ENCODE measurements at regions not wholly inside any gene's neighbourhood (a gene's known extent, or its start where the extent isn't known, plus 50 kb on each side); places are given as distances from the start of the nearest gene placed in this dataset.

DNA sequence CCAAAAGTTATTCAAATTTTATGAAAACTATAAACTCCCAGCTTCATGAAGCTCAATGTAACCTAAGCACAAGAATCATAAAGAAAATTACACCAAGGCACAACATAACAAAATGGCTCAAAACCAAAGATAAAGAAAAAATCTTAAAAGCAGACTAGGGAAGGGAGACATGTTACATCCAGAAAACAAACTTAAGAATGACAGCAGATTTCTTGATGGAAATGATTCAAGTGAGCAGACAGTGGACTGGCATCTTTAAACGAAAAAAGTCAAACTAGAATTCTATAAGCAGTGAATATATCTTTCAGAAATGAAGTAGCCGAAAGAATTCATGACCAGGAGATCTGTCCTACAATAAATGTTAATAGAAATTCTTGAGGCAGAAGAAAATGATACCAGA is 75.6 kb downstream of the SHANK2 start:
- TF ChIP-seq, protein P1, sequence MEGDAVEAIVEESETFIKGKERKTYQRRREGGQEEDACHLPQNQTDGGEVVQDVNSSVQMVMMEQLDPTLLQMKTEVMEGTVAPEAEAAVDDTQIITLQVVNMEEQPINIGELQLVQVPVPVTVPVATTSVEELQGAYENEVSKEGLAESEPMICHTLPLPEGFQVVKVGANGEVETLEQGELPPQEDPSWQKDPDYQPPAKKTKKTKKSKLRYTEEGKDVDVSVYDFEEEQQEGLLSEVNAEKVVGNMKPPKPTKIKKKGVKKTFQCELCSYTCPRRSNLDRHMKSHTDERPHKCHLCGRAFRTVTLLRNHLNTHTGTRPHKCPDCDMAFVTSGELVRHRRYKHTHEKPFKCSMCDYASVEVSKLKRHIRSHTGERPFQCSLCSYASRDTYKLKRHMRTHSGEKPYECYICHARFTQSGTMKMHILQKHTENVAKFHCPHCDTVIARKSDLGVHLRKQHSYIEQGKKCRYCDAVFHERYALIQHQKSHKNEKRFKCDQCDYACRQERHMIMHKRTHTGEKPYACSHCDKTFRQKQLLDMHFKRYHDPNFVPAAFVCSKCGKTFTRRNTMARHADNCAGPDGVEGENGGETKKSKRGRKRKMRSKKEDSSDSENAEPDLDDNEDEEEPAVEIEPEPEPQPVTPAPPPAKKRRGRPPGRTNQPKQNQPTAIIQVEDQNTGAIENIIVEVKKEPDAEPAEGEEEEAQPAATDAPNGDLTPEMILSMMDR (IDR thresholded peaks at IDR 0.05; ENCODE audit: low read depth, low read length, poor library complexity, severe bottlenecking) = no peak
- no peak for TF ChIP-seq EZH2phosphoT487 (IDR thresholded peaks at IDR 0.05; ENCODE audit: borderline replicate concordance, low read length)

Data from DOHH2 (cell line).